LNCAP (cell line): ENCODE measurements at regions not wholly inside any gene's neighbourhood (a gene's known extent, or its start where the extent isn't known, plus 50 kb on each side); places are given as distances from the start of the nearest gene placed in this dataset.

Experiments used
- CTCF ChIP-seq: fragments of 450-650 bp; IDR thresholded peaks from 2 replicates; pipeline ENCODE4 v1.5.1; 2017; ENCODE audit warnings: mild to moderate bottlenecking

DNA sequence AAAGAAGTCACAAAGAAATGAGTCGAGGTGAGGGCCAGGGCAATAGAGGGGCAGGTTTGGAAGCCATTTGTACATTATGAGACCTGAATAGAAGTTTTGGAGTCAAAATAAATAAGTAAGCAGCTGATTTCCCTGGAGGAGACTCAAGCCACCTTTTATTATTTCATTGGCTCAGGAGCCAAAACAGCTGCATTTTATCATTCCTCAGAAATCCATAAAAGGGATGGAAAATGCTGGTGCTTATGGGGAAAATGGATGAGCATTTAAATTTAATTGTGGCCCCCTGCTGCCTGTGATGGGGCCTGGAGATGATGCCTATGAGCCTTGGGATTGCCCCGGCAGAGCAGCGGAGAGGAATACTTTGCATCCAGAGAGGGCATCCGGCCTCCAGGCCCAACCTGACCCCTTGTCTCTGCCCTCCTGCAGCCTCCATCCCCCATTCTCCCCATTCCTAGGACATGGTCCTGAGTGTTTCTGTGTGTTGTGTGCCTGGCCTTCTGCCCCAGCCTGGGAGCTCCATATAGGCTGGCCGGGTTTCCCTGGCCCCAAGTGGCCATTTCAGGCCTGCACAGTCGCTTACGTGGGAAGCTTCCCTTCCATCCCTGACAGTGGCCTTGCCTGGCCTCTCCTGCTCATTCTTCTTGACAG is 296.8 kb upstream of the ZMIZ1 start:
- no peak for TF ChIP-seq CTCF

- no peak for TF ChIP-seq CTCF
Measured at GRCh38 chr10:78772486-78772885, 296.3 kb upstream of the ZMIZ1 start.

GRCh38 chr10:78772986-78773530 is 295.7 kb upstream of the ZMIZ1 start:
- no peak for TF ChIP-seq CTCF

DNA sequence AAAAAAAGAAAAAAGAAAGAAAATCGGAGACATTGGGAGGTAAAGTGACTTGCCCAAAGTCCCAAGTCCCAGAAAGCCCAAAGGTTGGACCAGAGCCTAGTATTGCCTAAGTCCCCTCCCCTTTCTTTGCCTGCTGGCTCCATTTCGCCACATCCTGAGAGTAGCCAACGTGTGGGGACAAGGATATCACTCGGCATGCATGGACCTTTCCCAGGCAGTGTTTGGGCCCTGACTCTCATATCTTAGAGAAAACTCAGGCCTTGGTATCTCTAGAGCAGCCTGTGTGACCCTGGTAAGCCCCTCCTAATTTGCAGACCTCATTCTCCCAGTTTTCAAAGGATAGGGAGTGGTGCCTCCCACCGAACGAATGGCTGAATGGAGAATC is 294.2 kb upstream of the ZMIZ1 start:
- no peak for TF ChIP-seq CTCF

GRCh38 chr10:78774999-78775711 is 293.6 kb upstream of the ZMIZ1 start:
- no peak for TF ChIP-seq CTCF

GRCh38 chr10:78775891-78776290 is 292.9 kb upstream of the ZMIZ1 start:
- TF ChIP-seq CTCF: no peak

DNA sequence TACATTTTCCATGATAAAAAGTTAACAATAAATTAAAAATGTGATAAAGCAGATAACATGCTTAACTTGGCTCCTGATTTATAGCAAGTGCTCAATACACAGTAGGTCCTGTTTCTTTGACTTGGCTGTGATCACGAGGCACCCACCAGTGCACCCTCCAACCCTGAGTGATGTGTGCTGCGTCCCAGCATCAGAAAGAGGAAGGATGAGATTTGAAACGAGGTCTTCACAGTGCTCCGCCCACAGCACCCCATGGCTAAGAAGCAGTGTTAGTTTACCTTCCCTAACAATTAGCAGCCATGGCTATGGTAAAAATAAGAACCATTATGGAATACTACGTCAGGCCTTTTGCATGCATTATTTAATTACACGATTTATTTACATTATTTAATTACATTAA is 292.0 kb upstream of the ZMIZ1 start:
- no peak for TF ChIP-seq CTCF
